Progenitor cell of endocrine pancreas (in vitro differentiated cells): ENCODE measurements at regions not wholly inside any gene's neighbourhood (a gene's known extent, or its start where the extent isn't known, plus 50 kb on each side); places are given as distances from the start of the nearest gene placed in this dataset.

Experiments used
- DNase-seq: peaks from one replicate; pipeline ENCODE4 v3.0.0; 2021; ENCODE audit warnings: low spot score; ENCODE audit not compliant: unreplicated experiment
- H3K27ac Mint-ChIP-seq: 2 replicates; pipeline ENCODE4 v1.8.0; 2021; ENCODE audit warnings: mild to moderate bottlenecking, moderate library complexity, mixed read lengths
- H3K27me3 Mint-ChIP-seq: 2 replicates; pipeline ENCODE4 v1.8.0; 2021; ENCODE audit warnings: mixed read lengths
- H3K36me3 Mint-ChIP-seq: 2 replicates; pipeline ENCODE4 v1.8.0; 2022; ENCODE audit warnings: mixed read lengths; ENCODE audit not compliant: insufficient read depth
- H3K4me1 Mint-ChIP-seq: 2 replicates; pipeline ENCODE4 v1.8.0; 2021; ENCODE audit warnings: low read depth, mixed read lengths
- H3K4me3 Mint-ChIP-seq: 2 replicates; pipeline ENCODE4 v1.8.0; 2021; ENCODE audit warnings: low read depth, mild to moderate bottlenecking, moderate library complexity, mixed read lengths
- H3K9me3 Mint-ChIP-seq: 2 replicates; pipeline ENCODE4 v1.8.0; 2021; ENCODE audit warnings: low read depth, mixed read lengths
- CTCF ChIP-seq: fragments of 200-600 bp; sonication (generic); IDR thresholded peaks from one replicate; pipeline ENCODE4 v1.5.0; 2021; ENCODE audit warnings: antibody characterized with exemption, mild to moderate bottlenecking; ENCODE audit not compliant: unreplicated experiment

- Mint-ChIP-seq H3K4me3 (no peak overlapping the region), H3K27me3 (no peaks in the 10 kb centered on the region), H3K4me1 (peaks cover 4% of the 10 kb centered on the region), H3K27ac (peak overlapping the region; percentile 2), H3K36me3 (no peaks in the 10 kb centered on the region), H3K9me3 (no peaks in the 10 kb centered on the region)
- no peak for TF ChIP-seq CTCF
- no peak for DNase-seq
These were observed 1034.6 kb upstream of the C9orf72 start for GRCh38 chr9:28607843-28608242.

- Mint-ChIP-seq H3K4me1 (peaks cover 4% of the 10 kb centered on the region), H3K27me3 (no peaks in the 10 kb centered on the region), H3K36me3 (no peaks in the 10 kb centered on the region), H3K9me3 (no peaks in the 10 kb centered on the region), H3K4me3 (no peak overlapping the region), H3K27ac (no peak overlapping the region)
- no peak for TF ChIP-seq CTCF
- no peak for DNase-seq
These were observed 1037.1 kb upstream of the C9orf72 start for GRCh38 chr9:28610339-28610738.

GRCh38 chr9:28616310-28616709 is 1043.0 kb upstream of the C9orf72 start:
- Mint-ChIP-seq H3K4me3 (no peak overlapping the region), H3K27ac (no peak overlapping the region), H3K4me1 (peaks cover 22% of the 10 kb centered on the region), H3K27me3 (no peaks in the 10 kb centered on the region), H3K9me3 (peaks cover 4% of the 10 kb centered on the region), H3K36me3 (no peaks in the 10 kb centered on the region)
- TF ChIP-seq CTCF: no peak
- DNase-seq: no peak

- TF ChIP-seq CTCF: no peak
- Mint-ChIP-seq H3K9me3 (peaks cover 18% of the 10 kb centered on the region), H3K27ac (peak overlapping the region; percentile 2), H3K4me3 (no peak overlapping the region), H3K36me3 (peaks cover 1% of the 10 kb centered on the region), H3K4me1 (peaks cover 22% of the 10 kb centered on the region), H3K27me3 (no peaks in the 10 kb centered on the region)
- no peak for DNase-seq
These were observed 1046.7 kb upstream of the C9orf72 start for GRCh38 chr9:28620011-28620410.

GRCh38 chr9:28620661-28621060 is 1047.4 kb upstream of the C9orf72 start:
- H3K9me3 Mint-ChIP-seq: peaks cover 18% of the 10 kb centered on the region
- H3K27ac Mint-ChIP-seq: no peak overlapping the region
- H3K36me3 Mint-ChIP-seq: peaks cover 1% of the 10 kb centered on the region
- no peaks in the 10 kb centered on the region for H3K27me3 Mint-ChIP-seq
- DNase-seq: no peak
- no peak for TF ChIP-seq CTCF
- peaks cover 22% of the 10 kb centered on the region for H3K4me1 Mint-ChIP-seq
- H3K4me3 Mint-ChIP-seq: no peak overlapping the region
